Stimulated activated CD4-positive, alpha-beta T cell treated with anti-CD3 and anti-CD28 coated beads, Interleukin-12 subunit alpha, Interleukin-12 subunit beta, amount 100 ng/mL, for 48 hours (primary cell): ENCODE measurements at regions not wholly inside any gene's neighbourhood (a gene's known extent, or its start where the extent isn't known, plus 50 kb on each side); places are given as distances from the start of the nearest gene placed in this dataset.

Experiments used
- DNase-seq, 3 donors: peaks; one replicate each; pipeline ENCODE4 v3.0.0-alpha.2; 2020; ENCODE audit warnings: low read depth in 2 of 3, low spot score in 1 of 3

DNA sequence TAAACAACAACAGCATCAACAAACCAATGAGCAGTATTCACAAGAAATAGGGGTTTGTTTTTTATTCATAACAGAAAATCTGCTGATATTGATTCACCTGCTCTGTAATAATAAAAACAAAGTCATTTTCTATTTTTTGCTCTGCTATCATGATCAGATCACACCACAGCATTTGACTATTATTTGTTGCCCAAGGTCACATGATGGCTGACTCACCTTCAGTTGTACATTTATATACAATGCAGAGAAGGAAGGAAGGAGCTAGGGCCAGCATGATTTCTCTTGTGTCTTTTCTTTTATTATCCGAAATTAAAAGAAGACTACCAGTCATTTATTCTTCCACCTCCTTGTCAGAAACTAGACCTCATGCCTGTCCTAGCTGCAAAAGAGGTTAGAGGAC lies 1427.7 kb upstream of the CELF4 start:
- DNase-seq, result no peak

DNA sequence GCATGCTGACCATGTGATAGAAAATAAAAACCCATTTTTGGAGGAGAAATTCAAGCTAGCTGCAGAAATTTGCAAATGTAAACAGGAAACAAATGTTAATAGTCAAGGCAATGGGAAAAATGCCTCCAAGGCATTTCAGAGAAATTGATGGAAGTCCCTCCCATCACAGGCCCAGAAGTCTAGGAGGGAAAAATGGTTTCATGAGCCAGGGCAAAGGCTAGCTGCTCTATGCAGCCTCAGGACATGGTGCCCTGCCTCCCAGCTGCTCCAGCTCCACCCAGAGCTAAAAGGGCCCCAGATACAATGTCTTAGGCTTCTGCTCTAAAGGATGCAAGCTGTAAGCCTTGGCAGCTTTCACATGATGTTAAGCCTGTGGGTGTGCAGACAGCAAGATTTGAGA lies 1419.4 kb upstream of the CELF4 start:
- DNase-seq, result no peak

DNA sequence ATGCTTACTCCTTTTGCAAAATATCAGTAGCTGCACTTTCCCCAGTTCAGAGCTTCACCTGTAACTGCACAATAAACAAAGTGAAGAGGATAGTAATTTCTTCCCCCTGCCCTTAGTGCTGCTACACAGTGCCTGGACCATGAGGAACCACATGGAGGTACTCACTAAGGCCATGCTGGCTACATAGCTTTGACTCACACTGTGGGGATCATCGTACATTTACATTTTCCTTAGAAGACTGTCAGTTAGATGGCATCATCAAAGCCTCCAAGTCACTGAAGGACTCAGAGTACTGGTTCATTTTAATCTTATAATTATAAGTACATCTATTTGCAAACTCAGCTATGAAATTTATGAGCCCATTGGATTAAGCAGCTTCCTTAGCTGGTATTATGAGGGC lies 1416.5 kb upstream of the CELF4 start:
- no peak for DNase-seq

DNA sequence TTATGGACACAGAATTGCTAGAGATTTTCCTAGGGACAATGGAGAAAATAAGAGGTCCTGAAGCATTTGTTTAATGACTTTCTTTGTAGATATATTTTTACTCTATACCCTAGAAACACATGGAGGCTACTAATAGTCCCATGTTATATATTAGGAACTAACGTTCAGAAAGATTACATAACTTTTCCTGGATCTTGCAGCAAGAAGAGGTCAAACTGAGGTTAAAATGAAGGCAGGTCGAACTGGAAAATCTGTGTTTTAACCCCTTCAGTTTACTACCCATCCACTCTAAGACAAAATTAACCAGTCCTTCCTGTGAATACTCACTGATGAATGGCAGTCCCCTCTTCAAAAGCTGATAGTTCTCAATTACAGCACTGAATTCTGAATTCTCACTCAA lies 1415.8 kb upstream of the CELF4 start:
- no peak for DNase-seq

DNA sequence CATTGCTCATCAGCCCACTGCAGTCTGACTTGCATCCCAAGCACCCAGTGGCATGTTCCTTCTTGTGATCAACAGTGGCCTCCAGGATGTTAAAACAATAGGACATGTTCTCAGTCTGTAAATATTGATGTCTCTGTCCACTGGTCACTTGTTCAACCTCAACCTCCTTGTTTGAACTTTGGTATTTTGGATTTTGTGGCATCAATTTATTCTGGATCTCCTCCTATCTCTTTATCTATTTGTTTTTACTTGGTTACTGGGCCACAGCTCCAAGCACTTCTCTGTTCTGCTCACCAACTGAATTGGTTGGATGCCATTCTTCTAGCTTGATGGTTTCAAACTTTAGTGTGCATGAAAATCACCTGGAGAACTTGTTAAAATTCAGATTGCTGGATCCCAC lies 1414.8 kb upstream of the CELF4 start:
- no peak for DNase-seq

DNA sequence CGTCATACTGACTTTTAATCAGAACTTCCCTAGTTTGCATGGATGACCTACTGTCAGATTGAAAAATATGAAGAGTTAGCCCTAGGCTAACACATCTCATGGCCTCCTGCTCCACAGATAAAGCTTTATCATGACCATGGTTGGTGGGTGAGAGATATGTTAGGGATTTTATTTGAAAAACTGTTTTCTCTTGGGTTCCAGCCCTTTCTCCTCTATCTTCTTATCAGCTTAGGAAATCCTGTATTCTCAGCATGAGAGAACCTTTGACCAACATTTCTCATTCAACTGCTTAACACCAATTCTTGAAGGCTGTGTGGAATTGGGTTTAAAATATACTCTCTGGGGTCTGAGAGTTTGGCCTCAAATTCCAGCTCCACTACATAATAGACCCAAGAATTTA lies 1407.0 kb upstream of the CELF4 start:
- no peak for DNase-seq

DNA sequence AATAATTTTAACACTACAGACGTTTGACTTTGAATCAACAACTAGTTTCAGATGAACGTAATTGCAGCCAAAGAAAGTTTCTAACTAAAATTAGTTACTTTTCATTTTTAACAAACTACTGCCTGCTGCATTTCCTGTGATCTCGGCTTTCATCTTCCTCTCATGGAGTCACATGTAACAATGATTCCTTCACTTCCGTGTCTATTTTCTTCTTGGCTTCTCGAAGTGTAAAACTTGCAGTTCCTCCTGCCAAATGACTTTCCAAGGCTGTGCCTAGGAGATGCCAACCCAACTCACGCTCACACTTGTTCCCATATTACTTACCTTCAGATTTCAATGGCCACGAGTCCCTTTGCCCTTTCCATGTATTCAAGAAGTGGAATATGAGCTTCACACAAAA lies 1406.3 kb upstream of the CELF4 start:
- DNase-seq, result no peak

DNA sequence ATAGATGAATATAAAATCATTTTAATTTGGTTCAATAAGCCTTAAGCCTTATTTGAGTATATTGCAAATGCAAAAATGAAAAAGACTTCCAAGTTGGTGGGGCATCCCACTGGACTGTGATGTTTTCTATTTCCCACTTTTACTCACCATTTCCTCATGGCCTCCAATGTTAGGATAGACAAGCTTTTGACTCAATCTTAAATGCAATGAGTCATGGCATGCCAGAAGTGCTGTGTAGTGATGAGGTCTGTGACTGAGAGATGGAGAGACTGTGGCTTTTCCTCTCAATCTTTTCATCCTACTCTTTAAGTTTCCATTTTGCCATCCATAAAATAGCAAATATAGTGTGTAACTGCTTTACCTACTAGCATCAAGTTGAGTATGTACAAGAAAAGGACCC lies 1401.2 kb upstream of the CELF4 start:
- DNase-seq, result no peak

DNA sequence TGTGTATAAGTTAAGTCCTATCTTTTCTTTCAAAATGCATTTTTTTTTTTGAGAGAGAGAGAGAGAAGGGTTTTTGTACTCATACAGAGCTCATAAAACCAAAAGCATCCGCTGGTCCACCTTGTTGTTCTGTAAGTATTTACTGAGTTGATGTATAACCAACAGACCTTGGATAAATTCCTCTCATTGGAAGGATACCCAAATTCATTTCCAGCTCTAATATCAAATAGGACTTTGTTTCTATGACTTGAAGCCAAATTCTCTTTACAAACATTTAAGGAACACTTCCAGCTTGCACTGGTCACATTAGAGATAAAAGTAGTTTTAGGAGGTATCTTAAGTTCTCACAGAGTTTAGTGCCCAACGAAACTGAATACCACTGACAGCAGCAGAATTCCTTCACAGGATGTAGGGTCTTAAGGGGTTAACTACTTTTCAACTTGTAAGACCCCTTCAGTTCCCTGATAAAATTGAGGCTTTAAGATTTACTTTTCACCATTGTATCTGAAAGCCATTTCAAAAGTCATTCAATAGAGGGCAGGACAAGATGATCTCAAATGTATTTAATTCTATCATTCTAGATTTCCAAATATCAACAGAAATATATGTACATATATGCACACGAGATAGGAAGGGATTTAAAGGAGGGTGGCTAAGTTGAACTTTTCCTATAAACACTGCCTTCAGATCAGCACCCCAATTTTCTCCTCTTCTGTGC lies 1398.5 kb upstream of the CELF4 start:
- no peak for DNase-seq

DNA sequence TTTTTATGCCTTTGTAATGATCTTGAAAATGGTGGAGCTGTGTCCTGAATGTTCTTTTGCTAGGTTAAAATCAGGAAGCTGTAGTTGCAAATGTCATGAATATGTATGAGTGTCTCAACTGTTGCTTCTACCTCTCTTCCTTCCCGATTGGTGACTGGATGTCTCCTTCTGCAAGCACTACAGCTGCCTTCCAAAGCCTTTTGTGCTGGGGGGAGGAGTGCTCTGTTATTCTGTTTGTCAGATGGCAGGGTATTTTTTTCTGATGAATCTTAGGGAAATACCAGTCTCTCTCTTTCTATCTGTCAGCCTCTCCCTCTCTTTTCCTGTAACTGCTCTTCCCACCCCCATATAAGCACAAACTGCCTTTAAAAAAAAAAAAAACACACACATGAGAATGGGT lies 1396.3 kb upstream of the CELF4 start:
- DNase-seq, result no peak

DNA sequence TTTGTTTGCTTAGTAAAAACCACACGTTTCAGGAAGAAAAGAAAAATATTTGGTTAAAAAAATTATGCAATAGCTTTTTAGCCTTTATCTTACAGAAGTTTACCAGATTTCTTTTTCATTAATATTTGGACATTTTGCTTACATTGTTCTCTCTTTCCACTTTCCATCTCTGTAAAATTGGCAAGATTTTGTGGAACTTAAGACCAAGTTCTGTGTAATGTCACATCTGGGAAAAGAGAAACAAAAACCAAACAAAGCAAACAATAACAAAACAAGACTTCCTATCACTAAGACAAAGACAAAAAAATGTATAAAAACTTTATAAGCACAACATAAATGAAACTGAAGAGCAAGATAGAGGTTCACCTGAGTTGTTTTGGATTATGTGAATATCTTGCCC lies 1392.1 kb upstream of the CELF4 start:
- DNase-seq, result no peak

DNA sequence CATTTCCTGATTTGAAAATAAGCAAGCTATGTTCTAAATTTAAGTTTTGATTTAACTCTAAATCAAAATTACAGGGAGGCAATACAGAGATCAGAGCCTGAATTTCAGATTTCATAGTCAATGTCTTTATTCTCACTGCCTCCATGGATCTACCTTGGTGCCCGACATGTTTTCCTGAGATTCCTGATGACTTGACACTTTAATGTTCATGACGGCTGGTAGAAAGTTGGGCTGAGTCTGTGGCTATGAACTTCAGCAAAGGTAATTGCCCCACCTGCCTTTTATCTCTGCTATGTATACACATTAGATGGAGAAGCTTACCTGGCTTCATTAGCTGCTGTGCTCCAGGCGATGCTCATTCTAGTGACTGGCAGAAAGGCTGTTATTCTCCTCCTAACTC lies 1390.5 kb upstream of the CELF4 start:
- DNase-seq, result no peak

DNA sequence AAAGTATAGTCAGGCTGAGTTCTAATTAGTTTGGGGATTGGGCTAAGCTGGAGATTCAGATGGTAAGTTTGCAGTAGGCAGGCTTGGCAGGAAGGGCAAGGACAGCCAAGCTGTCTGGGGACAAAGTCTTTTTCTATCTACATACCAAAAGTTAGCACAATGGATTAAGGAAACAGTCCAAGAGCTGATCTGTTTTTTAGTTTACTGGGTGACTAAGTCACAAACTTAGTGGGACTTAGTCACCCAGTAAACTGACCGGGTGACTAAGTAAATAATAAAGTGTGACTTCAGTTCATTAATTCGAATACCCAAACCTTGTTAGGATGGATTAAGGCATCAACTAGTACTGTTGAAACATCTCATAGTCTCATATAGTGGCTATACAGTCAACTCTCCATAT lies 1386.0 kb upstream of the CELF4 start:
- no peak for DNase-seq

DNA sequence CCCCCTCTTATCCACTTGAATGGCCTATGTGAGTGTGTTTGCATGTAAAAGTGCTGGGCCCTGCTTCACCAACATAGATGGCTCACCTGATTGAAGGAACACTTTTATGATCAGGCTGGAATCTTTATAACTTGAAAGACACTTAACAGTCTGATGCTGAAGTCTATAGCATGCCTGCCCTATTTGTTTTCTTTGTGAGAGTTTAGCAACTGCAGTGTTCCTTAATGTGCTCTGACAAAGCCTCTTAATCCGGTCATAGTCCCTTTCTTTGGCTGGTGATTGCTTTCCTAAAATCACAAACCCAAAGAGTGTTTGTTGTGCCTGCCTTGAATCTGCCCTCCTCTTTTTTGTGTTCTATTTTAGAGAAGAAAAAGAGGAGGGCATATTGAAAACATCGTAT lies 1382.8 kb upstream of the CELF4 start:
- DNase-seq, result no peak

DNA sequence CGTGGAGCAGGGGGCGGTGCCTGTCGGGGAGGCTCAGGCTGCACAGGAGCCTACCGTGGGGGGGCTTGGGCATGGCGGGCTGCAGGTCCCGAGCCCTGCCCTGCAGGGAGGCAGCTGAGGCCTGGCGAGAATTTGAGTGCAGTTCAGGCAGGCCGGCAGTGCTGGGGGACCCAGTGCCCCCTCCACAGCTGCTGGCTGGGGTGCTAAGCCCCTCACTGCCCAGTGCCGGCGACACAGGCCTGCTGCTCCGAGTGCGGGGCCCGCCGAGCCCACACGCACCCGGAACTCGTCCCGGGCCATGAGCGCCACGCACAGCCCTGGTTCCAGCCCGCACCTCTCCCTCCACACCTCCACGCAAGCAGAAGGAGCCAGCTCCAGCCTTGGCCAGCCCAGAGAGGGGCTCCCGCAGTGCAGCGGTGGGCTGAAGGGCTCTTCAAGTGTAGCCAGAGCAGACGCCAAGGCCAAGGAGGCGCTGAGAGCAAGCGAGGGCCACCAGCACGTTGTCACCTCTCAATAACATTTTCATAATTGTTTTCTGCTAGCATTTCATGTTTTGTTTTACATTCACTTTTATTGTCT lies 1378.9 kb upstream of the CELF4 start:
- no peak for DNase-seq

DNA sequence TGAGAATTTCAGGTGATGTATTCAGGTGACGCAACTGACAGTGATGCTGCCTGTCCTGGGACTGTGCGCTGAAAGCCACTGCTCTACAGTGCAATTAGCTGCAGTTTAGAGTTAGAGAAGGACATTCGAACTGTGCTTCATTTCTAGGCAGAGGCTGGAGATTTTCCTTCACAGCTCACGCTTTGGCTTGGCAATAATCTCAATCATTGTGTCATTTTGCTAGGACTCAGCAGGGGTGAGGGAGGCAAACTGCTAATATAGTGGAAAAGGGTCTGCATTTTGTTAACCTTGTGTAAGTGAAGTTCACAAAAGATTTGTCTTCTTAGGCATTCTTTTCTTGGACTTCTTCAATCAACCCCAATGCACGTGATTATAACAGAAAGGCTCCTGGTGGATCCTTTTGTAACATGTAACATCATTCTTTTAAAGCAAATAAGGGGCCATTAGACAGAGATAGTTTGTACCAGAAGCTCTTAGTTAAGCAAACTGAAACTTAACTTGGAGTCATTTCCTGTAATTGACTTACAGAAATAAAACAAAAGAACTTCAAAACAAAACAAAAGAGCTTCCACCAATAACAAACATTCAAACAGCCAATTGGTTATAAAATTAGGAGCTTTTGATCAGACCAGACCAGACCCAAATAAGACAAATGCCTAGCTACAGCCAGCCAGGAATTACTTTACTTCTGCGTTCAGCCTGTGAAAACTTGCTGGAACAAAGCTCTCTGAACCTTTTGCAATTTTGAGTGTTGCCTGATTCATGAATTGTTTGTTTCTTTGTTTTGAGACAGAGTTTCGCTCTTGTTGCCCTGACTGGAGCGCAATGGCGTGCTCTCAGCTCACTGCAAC lies 1376.3 kb upstream of the CELF4 start:
- DNase-seq, result no peak

DNA sequence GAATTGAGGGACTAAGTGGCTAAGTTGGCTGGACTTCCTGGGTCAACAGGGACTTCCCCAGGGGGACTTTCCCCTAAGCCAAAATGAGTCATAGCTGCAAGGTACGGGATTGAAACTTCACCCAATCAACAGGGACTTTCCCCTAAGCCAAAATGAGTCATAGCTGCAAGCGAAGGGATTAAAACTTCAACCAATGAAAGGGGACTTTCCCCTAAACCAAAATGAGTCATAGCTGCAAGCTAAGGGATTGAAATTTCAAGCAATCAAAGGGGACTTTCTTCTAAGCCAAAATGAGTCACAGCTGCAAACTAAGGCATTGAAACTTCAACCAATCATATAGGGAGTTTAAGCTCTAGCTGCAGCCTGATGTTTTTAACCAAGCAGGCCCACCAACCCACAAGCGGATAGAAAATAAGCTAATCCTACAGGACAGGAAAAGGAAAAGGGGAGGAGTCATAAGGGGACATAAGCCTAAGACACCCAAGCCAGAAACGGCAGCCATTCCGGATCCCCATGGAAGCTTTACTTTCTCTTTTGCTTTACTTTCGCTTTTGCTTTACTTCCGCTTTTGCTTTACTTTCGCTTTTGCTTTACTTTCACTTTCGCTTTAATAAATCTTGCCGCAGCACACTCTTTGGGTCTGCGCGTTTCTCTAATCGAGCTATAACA lies 1375.4 kb upstream of the CELF4 start:
- DNase-seq, result peak; percentile 23 to 50 (median 28)

DNA sequence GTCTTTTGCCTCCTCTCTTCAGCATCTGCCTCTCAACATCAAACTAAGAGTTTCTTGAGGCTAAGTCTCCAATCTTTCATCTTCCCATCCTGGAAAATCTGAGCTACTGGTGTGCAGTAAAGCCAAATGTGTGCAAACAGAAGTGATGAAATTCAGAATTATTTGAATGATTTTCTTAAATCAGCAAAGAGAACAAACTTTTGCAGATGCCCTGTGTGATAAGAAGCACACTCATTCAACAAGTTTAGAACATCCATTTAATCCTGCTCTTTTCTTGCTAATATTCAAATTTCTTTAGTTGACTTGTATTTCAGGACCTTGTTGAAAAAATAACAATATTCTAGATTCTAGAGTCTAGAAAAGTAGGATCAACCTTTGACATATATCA lies 1374.9 kb upstream of the CELF4 start:
- DNase-seq, result no peak

DNA sequence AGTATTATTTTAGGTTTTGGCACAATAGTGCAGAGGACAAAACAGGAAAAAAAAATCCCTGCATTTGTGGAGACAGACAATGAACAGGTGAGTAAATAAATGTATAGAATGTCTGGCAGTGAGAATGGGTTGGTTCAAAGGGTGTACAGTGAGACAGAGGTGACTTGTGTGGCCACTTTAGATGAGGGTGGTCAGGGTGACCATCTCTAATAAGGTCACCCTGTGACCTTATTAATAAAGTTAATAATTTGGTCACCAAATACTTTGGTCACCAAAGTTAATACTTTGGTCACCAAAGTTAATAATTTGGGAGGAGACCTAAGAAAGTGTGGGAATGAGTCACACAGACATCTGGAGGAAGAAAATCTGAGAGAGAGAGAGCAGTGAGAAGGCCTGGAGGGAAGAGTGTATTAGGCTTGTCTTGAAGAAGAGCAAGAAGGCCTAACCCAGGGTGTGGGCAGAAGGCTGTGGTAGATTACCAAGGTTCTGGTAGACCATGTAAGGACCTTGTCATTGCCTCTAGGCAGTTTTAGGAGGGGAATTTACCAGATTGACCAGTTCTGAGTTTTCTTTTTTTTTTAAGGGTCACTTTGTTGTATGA lies 1368.4 kb upstream of the CELF4 start:
- no peak for DNase-seq

DNA sequence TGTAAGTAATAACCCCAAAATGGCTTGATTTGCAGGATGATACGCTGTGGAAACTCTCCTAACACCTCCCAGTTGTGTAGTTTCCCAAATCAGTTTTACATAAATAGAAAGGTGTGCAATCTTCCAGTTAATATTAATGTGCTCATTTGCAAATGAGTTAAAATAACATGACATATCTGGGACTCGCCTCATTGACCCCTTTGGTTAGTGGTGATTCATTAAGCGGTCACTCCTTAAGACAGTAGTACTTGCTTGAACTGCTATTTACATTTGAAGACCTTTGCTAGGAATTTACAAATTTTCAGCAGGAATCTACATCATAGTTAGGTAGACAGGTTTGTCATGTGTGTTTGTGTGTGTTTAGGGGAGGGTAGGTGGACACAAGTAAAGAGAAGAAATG lies 1367.7 kb upstream of the CELF4 start:
- DNase-seq, result no peak

DNA sequence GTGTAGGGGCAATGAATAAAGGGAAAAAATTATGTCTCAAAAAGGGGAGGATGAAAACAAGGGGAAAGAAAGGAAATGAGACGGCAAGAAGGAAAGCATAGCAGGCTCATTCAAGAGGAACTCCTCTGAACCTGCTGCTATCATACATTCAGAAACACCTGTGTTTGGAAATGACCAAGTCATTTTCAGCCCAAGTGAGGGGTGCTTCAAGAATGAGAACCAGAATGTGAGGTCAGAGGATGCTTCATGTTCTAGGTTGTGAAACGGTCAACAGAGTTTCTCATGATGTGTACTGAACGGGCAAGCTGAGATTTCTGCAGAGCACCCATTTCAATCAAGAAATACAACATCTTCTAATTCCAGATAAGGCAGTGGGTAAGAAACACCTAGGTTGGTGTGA lies 1367.2 kb upstream of the CELF4 start:
- no peak for DNase-seq

DNA sequence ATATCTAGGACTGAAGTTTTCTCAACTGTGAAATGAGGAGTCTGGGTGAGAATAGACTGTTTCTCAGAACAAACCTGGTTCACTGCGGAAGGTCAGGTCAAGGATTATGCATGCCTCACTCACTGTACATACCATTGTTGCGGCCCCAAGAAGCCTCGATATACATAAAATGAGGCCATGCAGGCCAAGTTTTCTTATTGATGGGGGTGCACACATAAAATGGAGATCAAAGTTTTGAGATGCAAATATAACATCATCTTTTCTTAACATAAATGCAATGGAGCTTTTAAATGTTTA lies 1366.1 kb upstream of the CELF4 start:
- no peak for DNase-seq
